ENCODE measurements at regions not wholly inside any gene's neighbourhood (a gene's known extent, or its start where the extent isn't known, plus 50 kb on each side); places are given as distances from the start of the nearest gene placed in this dataset.

DNA sequence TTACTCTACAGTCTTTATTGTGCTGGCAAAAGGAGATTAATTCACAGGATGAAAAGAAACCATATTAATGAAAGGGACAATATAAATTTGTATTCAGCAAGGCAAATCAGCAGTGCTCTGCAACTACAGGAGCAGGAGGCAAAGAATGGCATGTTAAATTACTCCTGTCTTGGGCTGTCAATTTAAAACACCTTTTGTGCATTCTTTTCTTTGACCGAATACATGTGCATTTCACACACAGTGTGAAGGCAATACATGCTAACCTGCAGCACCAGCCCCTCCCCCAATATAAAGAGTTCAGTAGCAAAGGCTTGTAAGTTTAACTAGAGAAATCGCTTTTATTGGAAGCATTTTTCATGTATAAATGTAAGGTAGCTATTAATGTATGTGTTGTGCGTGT, 275.2 kb upstream of the TOPAZ1 start:
- 75 to 84% (median 78%) methylated on average over 3 of the region's 3 CpGs for WGBS, 5 donors
- intact Hi-C loops (cut with DNase I; ENCODE audit: low total_unique reads): no loop called here

DNA sequence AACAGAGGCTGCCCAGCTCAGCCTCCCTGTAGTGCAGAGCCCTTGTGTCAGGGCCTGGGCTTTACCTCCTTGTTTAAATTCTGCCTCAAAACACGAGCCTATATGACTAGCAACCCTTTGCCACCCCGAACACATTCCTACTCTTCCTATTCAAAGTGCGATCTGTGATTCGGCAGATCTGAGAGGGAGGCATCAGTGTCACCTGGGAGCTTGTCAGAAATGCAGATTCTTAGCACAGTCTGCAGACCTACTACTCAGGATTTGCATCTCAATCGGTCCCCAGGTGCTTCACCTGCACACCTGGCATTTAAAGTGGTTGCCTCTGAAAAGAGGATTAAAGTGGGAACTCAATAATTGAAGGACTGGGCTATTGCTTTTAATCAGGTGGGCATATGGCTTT, 273.2 kb upstream of the TOPAZ1 start:
- Histone ChIP-seq H3K4me3 (no peak overlapping the region), H3K36me3 (no peaks in the 10 kb centered on the region), H3K27ac (no peak overlapping the region), H3K9me3 (no peaks in the 10 kb centered on the region), H3K27me3 (peaks cover 0 to 32% (median 4%) of the 10 kb centered on the region in 3 donors), H3K4me1 (no peaks in the 10 kb centered on the region)
- TF ChIP-seq POLR2A (IDR thresholded peaks at IDR 0.05) (no peak), POLR2AphosphoS5 (IDR thresholded peaks at IDR 0.05) (no peak)
- TF ChIP-seq, protein P1, sequence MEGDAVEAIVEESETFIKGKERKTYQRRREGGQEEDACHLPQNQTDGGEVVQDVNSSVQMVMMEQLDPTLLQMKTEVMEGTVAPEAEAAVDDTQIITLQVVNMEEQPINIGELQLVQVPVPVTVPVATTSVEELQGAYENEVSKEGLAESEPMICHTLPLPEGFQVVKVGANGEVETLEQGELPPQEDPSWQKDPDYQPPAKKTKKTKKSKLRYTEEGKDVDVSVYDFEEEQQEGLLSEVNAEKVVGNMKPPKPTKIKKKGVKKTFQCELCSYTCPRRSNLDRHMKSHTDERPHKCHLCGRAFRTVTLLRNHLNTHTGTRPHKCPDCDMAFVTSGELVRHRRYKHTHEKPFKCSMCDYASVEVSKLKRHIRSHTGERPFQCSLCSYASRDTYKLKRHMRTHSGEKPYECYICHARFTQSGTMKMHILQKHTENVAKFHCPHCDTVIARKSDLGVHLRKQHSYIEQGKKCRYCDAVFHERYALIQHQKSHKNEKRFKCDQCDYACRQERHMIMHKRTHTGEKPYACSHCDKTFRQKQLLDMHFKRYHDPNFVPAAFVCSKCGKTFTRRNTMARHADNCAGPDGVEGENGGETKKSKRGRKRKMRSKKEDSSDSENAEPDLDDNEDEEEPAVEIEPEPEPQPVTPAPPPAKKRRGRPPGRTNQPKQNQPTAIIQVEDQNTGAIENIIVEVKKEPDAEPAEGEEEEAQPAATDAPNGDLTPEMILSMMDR (IDR thresholded peaks at IDR 0.05): no peak
- WGBS, 5 donors: 26 to 48% (median 35%) methylated on average over 5 of the region's 5 CpGs
- intact Hi-C loops (cut with DNase I; ENCODE audit: low total_unique reads): no loop called here
- no peak for DNase-seq

More for the DNA sequence above, 275.2 kb upstream of the TOPAZ1 start:
- Histone ChIP-seq H3K4me1 (no peaks in the 10 kb centered on the region), H3K27me3 (peaks cover 0 to 43% (median 5%) of the 10 kb centered on the region in 3 donors), H3K4me3 (no peak overlapping the region), H3K27ac (no peak overlapping the region), H3K36me3 (no peaks in the 10 kb centered on the region), H3K9me3 (no peaks in the 10 kb centered on the region)
- no peak for TF ChIP-seq EP300 (IDR thresholded peaks at IDR 0.05)
- DNase-seq: no peak

DNA sequence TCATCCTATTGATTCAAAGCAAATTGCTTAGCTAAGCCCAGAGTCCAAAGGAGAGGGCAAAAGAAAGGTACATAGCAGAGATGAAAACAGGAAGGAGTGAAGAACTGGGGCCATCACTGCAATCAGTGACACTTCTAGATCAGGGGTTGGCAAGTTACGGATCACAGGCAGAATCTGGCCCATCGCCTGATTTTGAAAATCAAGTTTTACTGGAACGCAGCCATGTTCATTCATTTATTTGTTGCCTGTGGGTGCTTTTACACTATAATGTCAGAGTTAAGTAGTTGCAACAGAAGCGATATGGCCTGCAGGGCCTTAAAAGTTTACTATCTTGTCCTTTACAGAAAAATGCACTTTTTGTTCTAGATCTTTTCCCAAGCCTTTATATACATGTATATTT, 271.7 kb upstream of the TOPAZ1 start:
- no peaks in the 10 kb centered on the region for H3K4me1 ChIP-seq
- H3K36me3 ChIP-seq: no peaks in the 10 kb centered on the region
- WGBS, 5 donors: 78 to 86% (median 83%) methylated on average over 4 of the region's 4 CpGs
- H3K9me3 ChIP-seq: no peaks in the 10 kb centered on the region
- peaks cover 0 to 21% (median 0%) of the 10 kb centered on the region in 3 donors for H3K27me3 ChIP-seq
- DNase-seq: no peak
- H3K27ac ChIP-seq: no peak overlapping the region
- no peak for TF ChIP-seq POLR2A (IDR thresholded peaks at IDR 0.05)
- TF ChIP-seq POLR2AphosphoS5 (IDR thresholded peaks at IDR 0.05): no peak
- TF ChIP-seq EP300 (IDR thresholded peaks at IDR 0.05): no peak
- TF ChIP-seq, protein P1 (IDR thresholded peaks at IDR 0.05): no peak
- no peak overlapping the region for H3K4me3 ChIP-seq
- intact Hi-C loops (cut with DNase I; ENCODE audit: low total_unique reads): no loop called here

DNA sequence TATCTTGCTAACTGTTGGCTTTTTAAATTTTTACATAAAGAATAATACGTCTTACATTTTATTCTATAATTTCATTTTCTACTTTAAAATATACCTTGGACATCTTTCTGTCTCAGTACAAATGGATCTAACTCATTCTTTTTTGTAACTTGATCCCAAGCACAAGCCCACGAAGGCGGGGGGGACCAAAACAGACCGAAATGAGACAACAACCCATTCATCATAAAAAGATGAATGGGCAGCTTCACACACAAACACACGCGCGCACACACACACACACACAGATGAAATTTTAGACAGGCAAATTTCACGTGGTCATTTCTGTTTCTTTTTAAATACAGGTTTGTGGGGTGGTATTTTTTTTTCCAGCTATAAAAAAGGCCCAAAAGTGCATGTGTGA, 271.3 kb upstream of the TOPAZ1 start:
- whole genome bisulfite sequencing, 5 donors: 73 to 82% (median 78%) methylated on average over 8 of the region's 8 CpGs
- H3K4me3 ChIP-seq: no peak overlapping the region
- peaks cover 0 to 19% (median 0%) of the 10 kb centered on the region in 3 donors for H3K27me3 ChIP-seq
- H3K9me3 ChIP-seq: peaks cover 0 to 2% (median 0%) of the 10 kb centered on the region in 4 donors
- H3K4me1 ChIP-seq: no peaks in the 10 kb centered on the region
- H3K27ac ChIP-seq: no peak overlapping the region
- TF ChIP-seq POLR2AphosphoS5 (IDR thresholded peaks at IDR 0.05) (no peak), POLR2A (IDR thresholded peaks at IDR 0.05) (no peak), EP300 (IDR thresholded peaks at IDR 0.05) (no peak)
- TF ChIP-seq, protein P1 (IDR thresholded peaks at IDR 0.05): no peak
- intact Hi-C loops (cut with DNase I; ENCODE audit: low total_unique reads): no loop called here
- DNase-seq: no peak
- no peaks in the 10 kb centered on the region for H3K36me3 ChIP-seq

DNA sequence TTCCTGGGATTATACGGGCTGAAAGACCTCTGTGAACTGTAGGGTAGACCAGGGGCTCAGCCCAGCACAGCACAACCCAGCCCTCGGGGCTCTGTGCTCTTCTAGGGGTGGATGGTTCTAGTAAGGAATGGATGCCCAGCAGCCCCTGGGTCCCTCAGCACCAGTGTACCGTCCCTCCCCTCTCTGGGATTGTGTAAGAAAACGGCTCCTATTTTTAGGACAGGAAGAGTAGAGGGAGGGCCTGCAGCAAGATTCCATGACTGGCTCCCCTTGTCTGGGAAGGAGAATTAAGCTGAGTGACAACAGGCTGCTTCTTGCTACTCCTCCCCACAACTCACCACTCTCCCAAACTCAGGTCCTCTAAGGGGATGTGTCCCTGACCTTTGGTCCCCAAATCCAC, 270.8 kb upstream of the TOPAZ1 start:
- intact Hi-C loops (cut with DNase I; ENCODE audit: low total_unique reads): no loop called here
- no peaks in the 10 kb centered on the region for H3K36me3 ChIP-seq
- H3K9me3 ChIP-seq: peaks cover 0 to 7% (median 5%) of the 10 kb centered on the region in 4 donors
- 48 to 61% (median 52%) methylated on average over 4 of the region's 4 CpGs for WGBS, 5 donors
- no peak overlapping the region for H3K27ac ChIP-seq
- peaks cover 0 to 13% (median 0%) of the 10 kb centered on the region in 3 donors for H3K27me3 ChIP-seq
- no peak overlapping the region for H3K4me3 ChIP-seq
- DNase-seq: no peak
- no peak for TF ChIP-seq EP300 (IDR thresholded peaks at IDR 0.05)
- TF ChIP-seq POLR2A (IDR thresholded peaks at IDR 0.05): no peak
- no peak for TF ChIP-seq POLR2AphosphoS5 (IDR thresholded peaks at IDR 0.05)
- H3K4me1 ChIP-seq: no peaks in the 10 kb centered on the region

All from stomach (tissue), 8 donors.